SK-N-SH (cell line): ENCODE measurements at regions not wholly inside any gene's neighbourhood (a gene's known extent, or its start where the extent isn't known, plus 50 kb on each side); places are given as distances from the start of the nearest gene placed in this dataset.

Experiments used
- CTCF ChIA-PET: fragments of 300-600, 350-600 bp; formaldehyde crosslinking; extraction: SDS; loops from one replicate; lab custom pipeline; 2021; lab: Yijun Ruan, JAX
- POLR2A ChIA-PET: fragments of 350-600 bp; sonication (Branson Sonifier 250); formaldehyde crosslinking; extraction: SDS; loops from one replicate; lab custom pipeline; 2020; ENCODE audit warnings: antibody characterized with exemption, inconsistent platforms; lab: Yijun Ruan, JAX
- DNase-seq: peaks from one replicate; pipeline ENCODE4 v3.0.0; 2012
- H2AFZ ChIP-seq: fragments of 200-600 bp; sonication (generic); 2 replicates; pipeline ENCODE4 v1.8.1; 2016; ENCODE audit warnings: antibody characterized with exemption, mild to moderate bottlenecking, low read depth
- H3F3A ChIP-seq: fragments of 200-600 bp; sonication (generic); replicated peaks from 2 replicates; pipeline ENCODE3; 2016; ENCODE audit warnings: antibody characterized with exemption, mild to moderate bottlenecking; ENCODE audit not compliant: insufficient read depth
- H3K27ac ChIP-seq, 2 experiments: fragments of 200-500 bp in 1 of 2; fragments of 200-600 bp in 1 of 2; sonication (Bioruptor generic) in 1 of 2; sonication (generic), shearing (Covaris generic) in 1 of 2; 2 replicates each; pipeline versions ENCODE4 v1.5.1 to v1.6.1; 2014 to 2016; ENCODE audit warnings: low read depth in 2 of 2, inconsistent platforms in 1 of 2, low read length in 1 of 2, mild to moderate bottlenecking in 1 of 2, mixed read lengths in 1 of 2
- H3K27me3 ChIP-seq: fragments of 200-600 bp; sonication (generic), shearing (Covaris generic); 2 replicates; pipeline ENCODE4 v1.6.1; 2016; ENCODE audit warnings: mixed run types; ENCODE audit not compliant: insufficient read depth
- H3K36me3 ChIP-seq, 2 experiments: fragments of 200-500 bp in 1 of 2; fragments of 200-600 bp in 1 of 2; sonication (Bioruptor generic) in 1 of 2; sonication (generic) in 1 of 2; replicated peaks in 1 of 2; 2 replicates each; pipeline versions ENCODE3 to v1.5.1; 2014 to 2016; ENCODE audit warnings: low read length in 1 of 2, mild to moderate bottlenecking in 1 of 2; ENCODE audit not compliant: insufficient read depth in 2 of 2, control insufficient read depth in 1 of 2
- H3K4me1 ChIP-seq, 2 experiments: fragments of 200-500 bp in 1 of 2; fragments of 200-600 bp in 1 of 2; sonication (Bioruptor generic) in 1 of 2; sonication (generic), shearing (Covaris generic) in 1 of 2; 2 replicates each; pipeline versions ENCODE4 v1.5.1 to v1.6.1; 2014 to 2016; ENCODE audit warnings: low read depth in 1 of 2, low read length in 1 of 2, mixed run types in 1 of 2; ENCODE audit not compliant: insufficient read depth in 2 of 2, control insufficient read depth in 1 of 2
- H3K4me2 ChIP-seq: fragments of 200-600 bp; sonication (generic), shearing (Covaris generic); 2 replicates; pipeline ENCODE4 v1.6.1; 2017; ENCODE audit warnings: mixed run types
- H3K4me3 ChIP-seq, 2 experiments: fragments of 200-500 bp in 1 of 2; fragments of 200-600 bp in 1 of 2; sonication (Bioruptor generic) in 1 of 2; sonication (generic), shearing (Covaris generic) in 1 of 2; 2 replicates each; pipeline versions ENCODE4 v1.5.1 to v1.8.1; 2014 to 2016; ENCODE audit warnings: low read depth in 2 of 2, inconsistent platforms in 1 of 2, low read length in 1 of 2, mild to moderate bottlenecking in 1 of 2, mixed read lengths in 1 of 2, moderate library complexity in 1 of 2
- H3K79me2 ChIP-seq: fragments of 200-600 bp; sonication (generic); 2 replicates; pipeline ENCODE4 v1.8.1; 2017; ENCODE audit warnings: mild to moderate bottlenecking; ENCODE audit not compliant: insufficient read depth
- H3K9ac ChIP-seq: fragments of 200-600 bp; sonication (generic); 2 replicates; pipeline ENCODE4 v1.6.1; 2017; ENCODE audit warnings: mixed run types
- H3K9me2 ChIP-seq: fragments of 200-600 bp; sonication (generic); 2 replicates; pipeline ENCODE4 v1.6.1; 2017; ENCODE audit warnings: mixed run types
- H3K9me3 ChIP-seq: fragments of 200-600 bp; sonication (generic); 2 replicates; pipeline ENCODE4 v1.6.1; 2017; ENCODE audit warnings: mixed run types, mild to moderate bottlenecking, moderate library complexity
- H4K20me1 ChIP-seq: fragments of 200-600 bp; sonication (generic); 2 replicates; pipeline ENCODE4 v1.6.1; 2017; ENCODE audit warnings: mild to moderate bottlenecking, mixed run types; ENCODE audit not compliant: insufficient read depth
- CHD2 ChIP-seq: fragments of 150-350 bp; IDR thresholded peaks from 2 replicates; pipeline ENCODE4 v1.6.1; 2018; ENCODE audit warnings: low read length; ENCODE audit not compliant: partially characterized antibody
- CTCF ChIP-seq: fragments of 200-600 bp; sonication (generic); IDR thresholded peaks from 2 replicates; pipeline ENCODE4 v1.6.1; 2017; ENCODE audit warnings: antibody characterized with exemption, mild to moderate bottlenecking, moderate library complexity
- ELF1 ChIP-seq: IDR thresholded peaks from 2 replicates; pipeline ENCODE4 v1.4.0; 2012
- EZH2phosphoT487 ChIP-seq: fragments of 200-600 bp; sonication (generic); IDR thresholded peaks from 2 replicates; pipeline ENCODE4 v1.6.1; 2017; ENCODE audit warnings: low read depth, mixed run types, mild to moderate bottlenecking, antibody characterized with exemption, moderate library complexity, borderline replicate concordance
- GABPA ChIP-seq: IDR thresholded peaks from 2 replicates; pipeline ENCODE4 v1.4.0; 2012; ENCODE audit warnings: low read depth, mild to moderate bottlenecking
- MEF2A ChIP-seq: IDR thresholded peaks from 2 replicates; pipeline ENCODE4 v1.4.0; 2012; ENCODE audit warnings: low read depth, borderline replicate concordance
- MXI1 ChIP-seq: IDR thresholded peaks from 2 replicates; pipeline ENCODE4 v1.6.1; 2012; ENCODE audit warnings: mild to moderate bottlenecking, low read depth, low read length, improper control_type of control experiment
- NFIC ChIP-seq: IDR thresholded peaks from 2 replicates; pipeline ENCODE4 v1.4.0; 2012; ENCODE audit warnings: borderline replicate concordance
- PBX3 ChIP-seq: IDR thresholded peaks from 2 replicates; pipeline ENCODE4; 2012
- POLR2AphosphoS5 ChIP-seq: IDR thresholded peaks from 2 replicates; pipeline ENCODE4 v1.6.1; 2012; ENCODE audit warnings: low read depth, low read length
- RCOR1 ChIP-seq: fragments of 150-350 bp; IDR thresholded peaks from 2 replicates; pipeline ENCODE4 v1.6.1; 2017; ENCODE audit warnings: antibody characterized with exemption, low read length
- REST ChIP-seq: IDR thresholded peaks from 2 replicates; pipeline ENCODE4 v1.6.1; 2012; ENCODE audit warnings: mild to moderate bottlenecking, low read depth, low read length, moderate library complexity
- SMC3 ChIP-seq: IDR thresholded peaks from 2 replicates; pipeline ENCODE4 v1.6.1; 2012; ENCODE audit warnings: low read depth, low read length, improper control_type of control experiment
- TAF1 ChIP-seq: IDR thresholded peaks from 2 replicates; pipeline ENCODE4 v1.6.1; 2012; ENCODE audit warnings: low read depth, mild to moderate bottlenecking, low read length, moderate library complexity, borderline replicate concordance
- TCF12 ChIP-seq: IDR thresholded peaks from 2 replicates; pipeline ENCODE4 v1.4.0; 2012
- TEAD4 ChIP-seq: IDR thresholded peaks from 2 replicates; pipeline ENCODE4 v1.4.0; 2012; ENCODE audit warnings: mild to moderate bottlenecking, borderline replicate concordance; ENCODE audit not compliant: insufficient read depth
- USF1 ChIP-seq: IDR thresholded peaks from 2 replicates; pipeline ENCODE4 v1.4.0; 2012; ENCODE audit warnings: low read depth, borderline replicate concordance
- USF2 ChIP-seq: fragments of 150-350 bp; IDR thresholded peaks from 2 replicates; pipeline ENCODE4 v1.6.1; 2017; ENCODE audit warnings: antibody characterized with exemption, low read length, low read depth, borderline replicate concordance
- YY1 ChIP-seq: IDR thresholded peaks from 2 replicates; pipeline ENCODE4 v1.4.0; 2012; ENCODE audit warnings: low read depth, mild to moderate bottlenecking
- WGBS: methylation state at CpG from one replicate; pipeline ENCODE4 v1.1.6; 2017; ENCODE audit warnings: low lambda C conversion rate; 5-methylcytosine and 5-hydroxymethylcytosine counted together

DNA sequence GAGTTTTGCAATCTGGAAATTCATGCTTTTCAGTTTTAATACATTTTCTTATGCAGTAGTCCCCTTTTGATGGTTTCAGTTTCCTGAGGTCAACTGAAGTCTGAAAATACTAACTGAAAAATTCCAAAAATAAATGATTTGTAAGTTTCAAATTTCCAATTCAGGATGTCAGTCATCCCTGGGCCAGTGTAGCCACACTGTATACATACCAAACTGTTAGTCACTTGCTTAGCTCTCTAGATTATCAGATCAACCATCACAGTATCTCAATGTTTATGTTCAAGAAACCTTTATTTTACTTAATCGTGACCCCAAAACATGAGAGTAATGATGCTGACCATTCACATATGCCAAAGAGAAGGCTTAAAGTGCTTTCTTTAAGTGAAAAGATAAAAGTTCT lies 715.5 kb downstream of the GBE1 start:
- H2AFZ ChIP-seq: no peak overlapping the region
- H3K79me2 ChIP-seq: no peaks in the 10 kb centered on the region
- no peak overlapping the region for H3K27ac ChIP-seq
- no peak overlapping the region for H3K4me3 ChIP-seq
- H3K9me3 ChIP-seq: no peaks in the 10 kb centered on the region
- H3K4me2 ChIP-seq: no peak overlapping the region
- H3K4me1 ChIP-seq: peaks cover 0 to 3% of the 10 kb centered on the region in 2 experiments; a peak in 1 of 4 replicates
- CTCF ChIA-PET: no interaction called here
- no peaks in the 10 kb centered on the region for H3K27me3 ChIP-seq
- no peaks in the 10 kb centered on the region for H3K36me3 ChIP-seq
- H3K9ac ChIP-seq: no peak overlapping the region
- WGBS: 58% methylated on average over 1 of the region's 1 CpG
- no peak for DNase-seq
- H4K20me1 ChIP-seq: no peaks in the 10 kb centered on the region
- TF ChIP-seq REST: no peak
- no peak for TF ChIP-seq NFIC
- no peak for TF ChIP-seq CHD2
- TF ChIP-seq POLR2AphosphoS5: no peak
- TF ChIP-seq MXI1: no peak
- no peak for TF ChIP-seq RCOR1
- peaks cover 5% of the 10 kb centered on the region for H3F3A ChIP-seq
- POLR2A ChIA-PET: no interaction called here
- no peaks in the 10 kb centered on the region for H3K9me2 ChIP-seq

DNA sequence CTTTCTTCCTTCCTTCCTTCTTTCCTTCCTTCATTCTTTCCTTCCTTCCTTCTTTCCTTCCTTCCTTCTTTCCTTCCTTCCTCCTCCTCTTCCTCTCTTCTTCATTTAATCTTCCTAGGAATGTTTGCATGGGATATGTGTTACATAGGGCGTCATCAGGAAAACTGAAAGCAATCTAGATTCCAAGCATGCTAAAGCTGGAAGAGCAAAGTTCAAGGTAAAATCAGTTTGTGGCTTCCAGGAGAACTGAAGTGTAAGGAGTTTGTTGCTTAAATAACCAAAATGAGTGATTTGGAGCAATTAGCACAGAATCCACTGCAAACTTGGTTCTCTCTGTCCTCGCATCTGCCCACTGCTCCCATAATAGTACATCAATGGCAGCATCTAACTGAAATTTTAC lies 716.2 kb downstream of the GBE1 start:
- H3F3A ChIP-seq: peaks cover 10% of the 10 kb centered on the region
- H3K4me1 ChIP-seq: peaks cover 0 to 3% of the 10 kb centered on the region in 2 experiments; a peak in 1 of 4 replicates
- TF ChIP-seq CTCF (no peak), USF1 (no peak), ELF1 (no peak), TCF12 (no peak), USF2 (no peak), SMC3 (no peak), NFIC (no peak), TEAD4 (no peak), PBX3 (no peak), GABPA (no peak), POLR2AphosphoS5 (no peak), YY1 (no peak), EZH2phosphoT487 (no peak), TAF1 (no peak), MEF2A (no peak)
- H3K79me2 ChIP-seq: no peaks in the 10 kb centered on the region
- H3K9me2 ChIP-seq: no peaks in the 10 kb centered on the region
- DNase-seq: no peak
- no peaks in the 10 kb centered on the region for H3K9me3 ChIP-seq
- ChIA-PET POLR2A (no interaction called here), CTCF (no interaction called here)
- H3K36me3 ChIP-seq: no peaks in the 10 kb centered on the region
- H3K27me3 ChIP-seq: no peaks in the 10 kb centered on the region
- H3K9ac ChIP-seq: no peak overlapping the region
- no peak overlapping the region for H2AFZ ChIP-seq
- WGBS: 79% methylated on average over 2 of the region's 2 CpGs
- H3K4me2 ChIP-seq: no peak overlapping the region
- H3K27ac ChIP-seq: no peak overlapping the region
- H4K20me1 ChIP-seq: no peaks in the 10 kb centered on the region
- H3K4me3 ChIP-seq: no peak overlapping the region
